HG02884 (cell line): ENCODE measurements at regions not wholly inside any gene's neighbourhood (a gene's known extent, or its start where the extent isn't known, plus 50 kb on each side); places are given as distances from the start of the nearest gene placed in this dataset.
"Not testable (repeated sequence)": the region's sequence is repeated elsewhere in the genome, so short reads cannot be mapped to it uniquely, and the experiment has no call there.

Experiments
- ATAC-seq: cut with Tn5 transposase; IDR thresholded peaks from one replicate; pipeline ENCODE4 v1.9.1; 2021; ENCODE audit warnings: mild to moderate bottlenecking, moderate library complexity; ENCODE audit not compliant: unreplicated experiment

GRCh38 chr3:18195836-18196235 lies 229.3 kb downstream of the SATB1 start:
- no peak for ATAC-seq

DNA sequence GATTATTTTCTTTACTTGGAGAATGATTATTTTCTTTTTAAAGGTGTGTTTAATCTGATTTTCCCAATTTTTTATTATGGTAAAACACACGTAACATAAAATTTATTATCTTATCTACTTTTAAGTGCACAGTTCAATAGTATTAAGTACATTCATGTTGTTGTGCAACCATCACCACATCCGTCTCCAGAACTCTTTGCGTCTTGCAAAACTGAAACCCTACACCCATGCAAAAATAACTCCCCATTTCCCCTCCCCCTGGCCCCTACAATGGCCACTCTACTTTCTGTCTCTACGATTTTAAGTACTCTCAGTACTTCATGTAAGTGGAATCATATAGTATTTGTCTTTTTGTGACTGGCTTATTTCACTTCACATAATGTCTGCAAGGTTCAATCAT lies 230.7 kb downstream of the SATB1 start:
- no peak for ATAC-seq

- ATAC-seq = no peak
Observed at GRCh38 chr3:18190646-18191045, 234.5 kb downstream of the SATB1 start.

DNA sequence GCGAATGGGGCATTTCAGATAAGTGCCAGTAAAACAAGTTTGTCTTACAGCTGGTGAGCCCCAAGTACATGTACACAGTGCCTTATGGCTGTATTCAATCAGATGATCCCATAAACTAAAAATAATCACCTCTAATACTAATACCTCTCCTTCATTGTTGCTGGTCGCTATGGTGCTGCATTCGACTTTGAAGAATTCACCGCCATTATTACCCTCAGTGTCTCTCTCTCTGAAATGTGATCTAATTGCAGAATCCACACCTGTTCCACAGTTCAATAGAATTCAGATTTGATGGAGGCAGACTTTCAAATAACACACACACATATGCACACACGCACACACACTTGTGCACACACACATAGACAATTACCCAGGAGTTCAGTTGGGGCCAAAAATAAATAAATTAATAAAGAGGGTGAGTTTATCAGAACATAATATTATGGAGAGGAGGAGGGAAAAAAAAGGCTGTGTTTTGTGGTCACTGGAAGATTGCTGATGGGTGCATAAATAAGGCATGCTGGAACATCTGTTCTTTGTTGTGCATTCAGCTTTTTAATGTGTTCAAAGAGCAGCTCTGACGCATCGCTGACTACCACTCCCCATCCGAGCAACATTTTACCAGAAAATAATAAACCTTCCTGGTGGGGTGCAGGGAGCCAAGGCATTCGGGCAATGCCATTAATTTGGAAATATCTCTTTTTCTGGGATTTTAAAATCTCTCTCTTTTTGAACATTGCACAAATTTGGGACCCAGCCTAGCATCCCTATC lies 235.7 kb downstream of the SATB1 start:
- ATAC-seq = no peak

DNA sequence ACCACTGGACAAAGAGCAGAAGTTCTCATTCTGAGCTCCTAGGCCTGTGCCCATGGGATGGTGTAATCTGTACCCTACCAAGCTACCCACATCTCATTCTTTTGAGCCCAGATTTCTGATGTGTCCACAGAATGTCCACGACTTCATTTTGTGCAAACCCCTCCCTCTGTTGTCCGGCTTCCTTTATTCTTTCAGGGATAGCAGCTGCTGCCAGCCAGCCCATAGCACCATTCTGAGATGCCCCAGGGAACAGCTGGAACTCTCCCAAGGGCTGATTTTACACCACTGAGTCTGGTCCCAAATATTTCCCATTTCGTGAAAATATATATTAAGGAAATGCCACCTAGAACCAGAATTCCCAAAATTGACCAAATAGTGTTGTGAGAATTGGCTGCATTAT lies 236.6 kb downstream of the SATB1 start:
- ATAC-seq = no peak

DNA sequence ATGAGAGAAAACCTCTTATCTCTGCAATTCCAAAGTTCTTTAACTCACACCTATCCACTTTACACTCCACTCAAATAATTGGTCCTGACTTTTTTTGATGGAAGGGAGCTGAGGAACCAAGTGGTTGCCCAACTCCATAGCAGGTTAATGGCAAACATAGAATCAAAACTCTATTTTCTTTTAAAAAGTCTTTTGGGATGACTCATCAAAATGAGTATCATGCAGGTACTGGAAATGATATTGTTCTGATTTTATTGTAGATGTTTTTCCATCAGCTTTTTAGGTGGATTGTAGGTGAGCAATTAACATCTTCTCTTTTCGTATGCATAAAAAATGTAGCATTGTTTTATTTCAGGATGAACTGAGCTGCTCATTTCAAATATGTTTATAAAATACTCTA lies 239.5 kb downstream of the SATB1 start:
- no peak for ATAC-seq

DNA sequence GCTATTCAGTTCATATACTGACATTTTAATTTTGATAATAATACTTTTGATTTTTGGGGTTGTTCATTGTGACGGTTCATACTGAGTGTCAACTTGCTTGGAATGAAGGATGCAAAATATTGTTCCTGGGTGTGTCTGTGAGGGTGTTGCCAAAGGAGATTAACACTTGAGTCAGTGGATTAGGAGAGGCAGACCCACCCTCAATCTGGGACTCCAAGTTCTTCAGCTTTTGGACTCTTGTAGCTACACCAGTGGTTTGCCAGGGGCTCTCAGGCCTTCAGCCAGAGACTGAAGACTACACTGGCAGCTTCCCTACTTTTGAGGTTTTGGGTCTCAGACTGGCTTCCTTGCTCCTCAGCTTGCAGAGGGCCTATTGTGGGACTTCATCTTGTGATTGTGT lies 242.2 kb downstream of the SATB1 start:
- ATAC-seq = not testable (repeated sequence)

GRCh38 chr3:18179521-18179920 lies 245.6 kb downstream of the SATB1 start:
- no peak for ATAC-seq

DNA sequence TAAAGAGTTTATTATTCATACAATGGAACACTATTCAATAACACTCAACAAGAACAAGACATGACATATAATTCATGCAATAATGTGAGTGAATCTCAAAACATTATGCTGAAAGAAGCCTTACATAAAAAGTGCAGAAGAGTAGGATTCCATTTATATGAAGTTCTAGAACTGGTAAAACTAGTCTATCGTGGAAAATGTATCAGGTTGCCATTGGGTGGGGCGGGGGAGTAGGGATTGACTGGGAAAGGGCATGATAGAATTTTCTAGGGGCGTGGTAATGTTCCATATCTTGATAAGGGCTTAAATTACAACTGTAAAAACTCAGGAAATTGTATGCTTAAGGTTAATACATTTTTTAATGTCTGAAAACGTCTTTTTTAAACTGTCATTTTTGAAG lies 247.9 kb downstream of the SATB1 start:
- ATAC-seq = no peak

- ATAC-seq = not testable (repeated sequence)
Observed at GRCh38 chr3:18173891-18174290, 251.2 kb downstream of the SATB1 start.

- no peak for ATAC-seq
Observed at GRCh38 chr3:18159681-18160080, 265.5 kb downstream of the SATB1 start.

- ATAC-seq = no peak
Observed at GRCh38 chr3:18153571-18154173, 271.5 kb downstream of the SATB1 start.

GRCh38 chr3:18151199-18151598 lies 273.9 kb downstream of the SATB1 start:
- ATAC-seq = no peak

- no peak for ATAC-seq
Observed at GRCh38 chr3:18149935-18150334, 275.2 kb downstream of the SATB1 start.

GRCh38 chr3:18149386-18149785 lies 275.8 kb downstream of the SATB1 start:
- no peak for ATAC-seq

DNA sequence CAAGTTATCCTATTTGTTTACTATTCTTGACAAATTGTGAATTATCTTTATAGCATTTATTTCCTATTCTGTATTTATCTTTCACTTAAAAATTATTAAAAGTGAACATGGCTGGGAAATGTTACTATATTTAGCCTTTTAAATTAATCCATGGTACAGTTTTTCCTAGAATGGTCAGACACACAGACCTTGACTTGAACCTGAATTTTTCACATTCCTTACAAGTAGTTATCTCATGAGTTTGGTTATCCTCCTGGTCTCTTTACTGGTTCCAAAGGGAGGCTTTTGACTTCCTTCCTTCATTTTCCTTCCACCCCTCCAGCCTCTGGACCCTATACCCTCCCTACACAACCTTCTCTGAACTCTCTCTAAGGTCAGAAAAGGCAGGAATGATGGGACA lies 280.6 kb downstream of the SATB1 start:
- no peak for ATAC-seq

DNA sequence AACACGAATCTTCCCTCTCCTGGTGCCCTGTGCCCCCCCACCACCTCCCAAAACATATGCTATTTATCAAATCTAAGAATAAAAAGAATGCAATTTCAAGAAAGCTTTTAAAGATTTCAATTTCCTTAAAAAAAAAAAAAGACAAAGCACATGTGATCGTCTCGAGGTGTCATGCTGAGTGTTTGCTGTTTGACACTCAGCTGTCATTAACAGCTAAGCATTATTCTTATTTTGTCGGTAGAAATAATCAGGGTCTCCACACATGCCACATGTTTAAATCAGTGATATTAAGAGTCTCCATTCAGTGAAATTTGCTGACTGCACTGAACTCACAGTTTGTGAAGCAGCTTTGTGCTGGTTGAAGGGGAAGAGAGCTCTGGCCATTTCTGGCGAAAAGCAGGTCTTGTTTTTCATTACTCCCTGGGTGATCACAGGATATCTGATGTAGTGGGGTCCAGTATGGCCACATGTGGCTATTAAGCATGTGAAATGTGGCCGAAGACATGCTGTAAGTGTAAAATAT lies 281.8 kb downstream of the SATB1 start:
- ATAC-seq = no peak

DNA sequence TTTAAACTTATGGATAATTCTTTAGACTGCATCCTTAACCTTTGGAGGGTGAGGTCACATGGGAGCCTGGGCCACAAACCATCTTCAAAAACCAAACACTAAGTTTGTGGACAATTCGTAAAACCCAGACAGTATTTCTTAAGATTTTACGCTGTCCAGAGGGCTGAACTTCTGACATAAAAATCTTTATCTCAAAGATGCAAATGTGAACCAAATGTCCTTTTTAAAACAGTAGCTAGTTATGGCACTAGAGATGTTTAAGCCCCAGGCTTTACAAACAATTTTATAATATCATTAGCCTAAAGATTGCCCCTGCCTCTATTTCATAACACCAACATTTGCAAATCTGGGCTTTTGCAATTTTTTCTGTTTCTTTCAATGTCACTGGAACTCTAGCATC lies 287.2 kb downstream of the SATB1 start:
- ATAC-seq = no peak

GRCh38 chr3:18135060-18135814 lies 289.9 kb downstream of the SATB1 start:
- no peak for ATAC-seq

DNA sequence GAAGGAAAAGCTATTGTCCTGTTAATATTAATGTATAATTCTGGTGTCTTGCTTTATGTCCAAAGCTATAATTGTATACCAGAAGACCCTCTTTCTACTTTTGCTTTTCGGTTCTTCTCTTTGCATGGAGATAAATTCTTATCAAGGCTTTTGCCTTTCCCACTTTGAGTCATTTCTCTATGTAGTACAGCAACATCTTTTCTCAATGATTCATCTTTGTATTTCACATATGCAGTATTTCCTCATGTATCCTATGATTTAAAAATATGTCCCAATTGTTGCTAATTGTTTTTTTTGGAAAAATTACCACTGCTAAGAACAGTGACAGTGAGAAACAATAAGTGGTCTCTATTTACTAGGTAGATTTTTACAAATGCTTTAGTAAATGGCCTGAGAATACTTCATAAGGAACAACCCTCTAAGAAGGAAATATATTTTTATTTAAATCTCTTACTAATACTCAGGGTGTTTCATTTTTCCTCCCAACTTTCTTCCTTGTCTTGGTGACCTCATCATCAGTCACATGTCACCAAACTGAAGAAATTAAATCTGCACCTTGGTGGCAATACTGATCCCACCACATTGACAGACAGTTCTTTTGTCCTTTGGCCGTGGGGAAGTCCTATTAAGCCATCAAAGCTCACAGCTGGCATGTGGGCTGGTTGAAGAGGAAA lies 290.6 kb downstream of the SATB1 start:
- no peak for ATAC-seq

GRCh38 chr3:18132991-18133390 lies 292.1 kb downstream of the SATB1 start:
- no peak for ATAC-seq
